ENCODE measurements at regions not wholly inside any gene's neighbourhood (a gene's known extent, or its start where the extent isn't known, plus 50 kb on each side); places are given as distances from the start of the nearest gene placed in this dataset.

DNA sequence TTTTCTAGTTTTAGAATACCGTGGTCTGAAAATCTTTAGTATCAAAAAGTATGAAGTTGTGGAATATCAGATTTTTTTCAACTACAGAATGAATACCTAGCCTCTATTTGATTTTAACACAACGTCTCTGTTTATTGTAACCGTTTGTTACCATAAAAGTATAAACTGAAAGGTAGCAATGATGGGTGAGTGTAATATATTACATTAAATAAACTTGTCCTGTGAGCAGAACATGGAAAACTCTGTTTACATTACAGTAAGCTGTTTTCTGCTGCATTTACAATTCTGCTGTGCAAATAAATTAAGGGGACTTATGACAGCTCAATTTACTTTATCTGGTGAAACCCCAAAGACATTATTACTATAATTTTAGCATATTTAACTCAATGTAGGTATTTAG lies 62.5 kb downstream of the CHRM3 start:
- no peak for TF ChIP-seq EZH2 (IDR thresholded peaks at IDR 0.05; ENCODE audit: low read length, unreplicated experiment)
- TF ChIP-seq, protein P1, sequence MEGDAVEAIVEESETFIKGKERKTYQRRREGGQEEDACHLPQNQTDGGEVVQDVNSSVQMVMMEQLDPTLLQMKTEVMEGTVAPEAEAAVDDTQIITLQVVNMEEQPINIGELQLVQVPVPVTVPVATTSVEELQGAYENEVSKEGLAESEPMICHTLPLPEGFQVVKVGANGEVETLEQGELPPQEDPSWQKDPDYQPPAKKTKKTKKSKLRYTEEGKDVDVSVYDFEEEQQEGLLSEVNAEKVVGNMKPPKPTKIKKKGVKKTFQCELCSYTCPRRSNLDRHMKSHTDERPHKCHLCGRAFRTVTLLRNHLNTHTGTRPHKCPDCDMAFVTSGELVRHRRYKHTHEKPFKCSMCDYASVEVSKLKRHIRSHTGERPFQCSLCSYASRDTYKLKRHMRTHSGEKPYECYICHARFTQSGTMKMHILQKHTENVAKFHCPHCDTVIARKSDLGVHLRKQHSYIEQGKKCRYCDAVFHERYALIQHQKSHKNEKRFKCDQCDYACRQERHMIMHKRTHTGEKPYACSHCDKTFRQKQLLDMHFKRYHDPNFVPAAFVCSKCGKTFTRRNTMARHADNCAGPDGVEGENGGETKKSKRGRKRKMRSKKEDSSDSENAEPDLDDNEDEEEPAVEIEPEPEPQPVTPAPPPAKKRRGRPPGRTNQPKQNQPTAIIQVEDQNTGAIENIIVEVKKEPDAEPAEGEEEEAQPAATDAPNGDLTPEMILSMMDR (conservative IDR thresholded peaks at IDR 0.05; ENCODE audit: low read depth, low read length) = no peak

Data from PC-3 (cell line).